SK-N-SH (cell line): ENCODE measurements at regions not wholly inside any gene's neighbourhood (a gene's known extent, or its start where the extent isn't known, plus 50 kb on each side); places are given as distances from the start of the nearest gene placed in this dataset.
"Not testable (repeated sequence)": the region's sequence is repeated elsewhere in the genome, so short reads cannot be mapped to it uniquely, and the experiment has no call there.

Source experiments
- CTCF ChIA-PET: fragments of 300-600, 350-600 bp; formaldehyde crosslinking; extraction: SDS; loops from one replicate; lab custom pipeline; 2021; lab: Yijun Ruan, JAX
- POLR2A ChIA-PET: fragments of 350-600 bp; sonication (Branson Sonifier 250); formaldehyde crosslinking; extraction: SDS; loops from one replicate; lab custom pipeline; 2020; ENCODE audit warnings: antibody characterized with exemption, inconsistent platforms; lab: Yijun Ruan, JAX
- DNase-seq: peaks from one replicate; pipeline ENCODE4 v3.0.0; 2012
- H2AFZ ChIP-seq: fragments of 200-600 bp; sonication (generic); 2 replicates; pipeline ENCODE4 v1.8.1; 2016; ENCODE audit warnings: antibody characterized with exemption, mild to moderate bottlenecking, low read depth
- H3F3A ChIP-seq: fragments of 200-600 bp; sonication (generic); replicated peaks from 2 replicates; pipeline ENCODE3; 2016; ENCODE audit warnings: antibody characterized with exemption, mild to moderate bottlenecking; ENCODE audit not compliant: insufficient read depth
- H3K27ac ChIP-seq, 2 experiments: fragments of 200-500 bp in 1 of 2; fragments of 200-600 bp in 1 of 2; sonication (Bioruptor generic) in 1 of 2; sonication (generic), shearing (Covaris generic) in 1 of 2; 2 replicates each; pipeline versions ENCODE4 v1.5.1 to v1.6.1; 2014 to 2016; ENCODE audit warnings: low read depth in 2 of 2, inconsistent platforms in 1 of 2, low read length in 1 of 2, mild to moderate bottlenecking in 1 of 2, mixed read lengths in 1 of 2
- H3K27me3 ChIP-seq: fragments of 200-600 bp; sonication (generic), shearing (Covaris generic); 2 replicates; pipeline ENCODE4 v1.6.1; 2016; ENCODE audit warnings: mixed run types; ENCODE audit not compliant: insufficient read depth
- H3K36me3 ChIP-seq, 2 experiments: fragments of 200-500 bp in 1 of 2; fragments of 200-600 bp in 1 of 2; sonication (Bioruptor generic) in 1 of 2; sonication (generic) in 1 of 2; replicated peaks in 1 of 2; 2 replicates each; pipeline versions ENCODE3 to v1.5.1; 2014 to 2016; ENCODE audit warnings: low read length in 1 of 2, mild to moderate bottlenecking in 1 of 2; ENCODE audit not compliant: insufficient read depth in 2 of 2, control insufficient read depth in 1 of 2
- H3K4me1 ChIP-seq, 2 experiments: fragments of 200-500 bp in 1 of 2; fragments of 200-600 bp in 1 of 2; sonication (Bioruptor generic) in 1 of 2; sonication (generic), shearing (Covaris generic) in 1 of 2; 2 replicates each; pipeline versions ENCODE4 v1.5.1 to v1.6.1; 2014 to 2016; ENCODE audit warnings: low read depth in 1 of 2, low read length in 1 of 2, mixed run types in 1 of 2; ENCODE audit not compliant: insufficient read depth in 2 of 2, control insufficient read depth in 1 of 2
- H3K4me2 ChIP-seq: fragments of 200-600 bp; sonication (generic), shearing (Covaris generic); 2 replicates; pipeline ENCODE4 v1.6.1; 2017; ENCODE audit warnings: mixed run types
- H3K4me3 ChIP-seq, 2 experiments: fragments of 200-500 bp in 1 of 2; fragments of 200-600 bp in 1 of 2; sonication (Bioruptor generic) in 1 of 2; sonication (generic), shearing (Covaris generic) in 1 of 2; 2 replicates each; pipeline versions ENCODE4 v1.5.1 to v1.8.1; 2014 to 2016; ENCODE audit warnings: low read depth in 2 of 2, inconsistent platforms in 1 of 2, low read length in 1 of 2, mild to moderate bottlenecking in 1 of 2, mixed read lengths in 1 of 2, moderate library complexity in 1 of 2
- H3K79me2 ChIP-seq: fragments of 200-600 bp; sonication (generic); 2 replicates; pipeline ENCODE4 v1.8.1; 2017; ENCODE audit warnings: mild to moderate bottlenecking; ENCODE audit not compliant: insufficient read depth
- H3K9ac ChIP-seq: fragments of 200-600 bp; sonication (generic); 2 replicates; pipeline ENCODE4 v1.6.1; 2017; ENCODE audit warnings: mixed run types
- H3K9me2 ChIP-seq: fragments of 200-600 bp; sonication (generic); 2 replicates; pipeline ENCODE4 v1.6.1; 2017; ENCODE audit warnings: mixed run types
- H3K9me3 ChIP-seq: fragments of 200-600 bp; sonication (generic); 2 replicates; pipeline ENCODE4 v1.6.1; 2017; ENCODE audit warnings: mixed run types, mild to moderate bottlenecking, moderate library complexity
- H4K20me1 ChIP-seq: fragments of 200-600 bp; sonication (generic); 2 replicates; pipeline ENCODE4 v1.6.1; 2017; ENCODE audit warnings: mild to moderate bottlenecking, mixed run types; ENCODE audit not compliant: insufficient read depth
- EP300 ChIP-seq, 2 experiments: IDR thresholded peaks; 2 replicates each; pipeline versions ENCODE4 v1.4.0 to v1.6.1; 2012; ENCODE audit warnings: borderline replicate concordance in 1 of 2, low read depth in 1 of 2, low read length in 1 of 2
- FOXJ3 ChIP-seq: sonication (generic); formaldehyde crosslinking; IDR thresholded peaks from 2 replicates; pipeline ENCODE4 v1.5.1; 2020; ENCODE audit warnings: mild to moderate bottlenecking, missing genetic modification reagents
- GATA2 ChIP-seq: sonication (generic); formaldehyde crosslinking; IDR thresholded peaks from 2 replicates; pipeline ENCODE4 v1.5.0; 2020; ENCODE audit warnings: mild to moderate bottlenecking, missing genetic modification reagents
- JUND ChIP-seq: IDR thresholded peaks from 2 replicates; pipeline ENCODE4 v1.4.0; 2012
- MXI1 ChIP-seq: IDR thresholded peaks from 2 replicates; pipeline ENCODE4 v1.6.1; 2012; ENCODE audit warnings: mild to moderate bottlenecking, low read depth, low read length, improper control_type of control experiment
- PBX3 ChIP-seq: IDR thresholded peaks from 2 replicates; pipeline ENCODE4; 2012
- POLR2AphosphoS5 ChIP-seq: IDR thresholded peaks from 2 replicates; pipeline ENCODE4 v1.6.1; 2012; ENCODE audit warnings: low read depth, low read length
- RCOR1 ChIP-seq: fragments of 150-350 bp; IDR thresholded peaks from 2 replicates; pipeline ENCODE4 v1.6.1; 2017; ENCODE audit warnings: antibody characterized with exemption, low read length
- RXRA ChIP-seq: IDR thresholded peaks from 2 replicates; pipeline ENCODE4 v1.4.0; 2012; ENCODE audit warnings: low read depth, mild to moderate bottlenecking, borderline replicate concordance
- TCF12 ChIP-seq: IDR thresholded peaks from 2 replicates; pipeline ENCODE4 v1.4.0; 2012
- whole genome bisulfite sequencing: methylation state at CpG from one replicate; pipeline ENCODE4 v1.1.6; 2017; ENCODE audit warnings: low lambda C conversion rate; 5-methylcytosine and 5-hydroxymethylcytosine counted together

DNA sequence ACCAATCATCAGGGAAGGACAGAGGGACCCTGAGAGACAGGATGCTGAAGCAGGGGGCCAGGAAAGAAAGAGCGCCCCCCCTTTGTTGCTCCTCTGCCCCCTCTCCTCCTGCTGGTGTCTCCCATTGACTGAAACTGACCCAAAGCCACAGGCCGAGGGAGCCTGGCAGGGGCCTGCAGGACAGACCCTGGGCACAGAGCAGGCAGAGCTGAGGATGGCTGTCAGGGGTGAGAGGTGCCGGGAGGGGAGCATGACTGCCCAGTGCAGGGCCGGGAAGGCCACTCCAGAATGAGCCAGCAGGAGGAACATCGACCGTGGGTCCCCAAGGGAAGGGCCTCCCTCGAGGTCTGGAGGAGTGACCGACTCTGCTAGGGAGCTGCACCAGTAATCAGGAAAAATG, 427.8 kb downstream of the PREX1 start:
- no peaks in the 10 kb centered on the region for H3K9me2 ChIP-seq
- ChIA-PET CTCF (interaction anchor here (1.0 to 4.9 kb wide), 3 partner anchors 20 to 614 kb away, joined by 3 to 30 read pairs (median 5); no protein-coding TSS in a partner anchor), POLR2A (no interaction called here)
- no peak overlapping the region for H3K27ac ChIP-seq
- H2AFZ ChIP-seq, result no peak overlapping the region
- H4K20me1 ChIP-seq, result no peaks in the 10 kb centered on the region
- H3K36me3 ChIP-seq, result no peaks in the 10 kb centered on the region
- H3K9me3 ChIP-seq, result no peaks in the 10 kb centered on the region
- TF ChIP-seq EP300 (IDR thresholded peaks at IDR 0.05; ENCODE audit: borderline replicate concordance in 1 of 2, low read depth in 1 of 2, low read length in 1 of 2) (no peak), RXRA (no peak), POLR2AphosphoS5 (no peak), PBX3 (no peak)
- H3K27me3 ChIP-seq, result no peaks in the 10 kb centered on the region; the same call in none of the 2 replicates
- no peak overlapping the region for H3K4me3 ChIP-seq
- H3F3A ChIP-seq, result no peaks in the 10 kb centered on the region
- peaks cover 0 to 42% of the 10 kb centered on the region in 2 experiments; a peak in 2 of 4 replicates for H3K4me1 ChIP-seq
- WGBS, result 50% methylated on average over 2 of the region's 8 CpGs
- H3K4me2 ChIP-seq, result no peak overlapping the region
- no peaks in the 10 kb centered on the region for H3K79me2 ChIP-seq
- DNase-seq, result no peak
- no peak overlapping the region for H3K9ac ChIP-seq

- ChIA-PET CTCF (interaction anchor here (0.6 to 4.9 kb wide), 5 partner anchors 21 to 720 kb away, joined by 3 to 30 read pairs (median 5); no protein-coding TSS in a partner anchor), POLR2A (no interaction called here)
- H3K27ac ChIP-seq, result peak overlapping the region in 1 of 2 experiments; percentile 97; a peak in 2 of 4 replicates
- H3K36me3 ChIP-seq, result no peaks in the 10 kb centered on the region
- H3K27me3 ChIP-seq, result no peaks in the 10 kb centered on the region; the same call in none of the 2 replicates
- DNase-seq, result no peak
- no peak overlapping the region for H3K9ac ChIP-seq
- no peak overlapping the region for H2AFZ ChIP-seq
- H3K4me1 ChIP-seq, result peaks cover 0 to 48% of the 10 kb centered on the region in 2 experiments; a peak in 2 of 4 replicates
- H3K4me3 ChIP-seq, result no peak overlapping the region
- no peaks in the 10 kb centered on the region for H3K9me2 ChIP-seq
- no peaks in the 10 kb centered on the region for H4K20me1 ChIP-seq
- H3K4me2 ChIP-seq, result no peak overlapping the region
- no peaks in the 10 kb centered on the region for H3K79me2 ChIP-seq
- no peaks in the 10 kb centered on the region for H3K9me3 ChIP-seq
- H3F3A ChIP-seq, result no peaks in the 10 kb centered on the region
- no peak for TF ChIP-seq JUND
- TF ChIP-seq, all 33 proteins: peak for 0
- WGBS, result 69% methylated on average over 7 of the region's 16 CpGs
These were observed 429.0 kb downstream of the PREX1 start for GRCh38 chr20:48398506-48399449.

DNA sequence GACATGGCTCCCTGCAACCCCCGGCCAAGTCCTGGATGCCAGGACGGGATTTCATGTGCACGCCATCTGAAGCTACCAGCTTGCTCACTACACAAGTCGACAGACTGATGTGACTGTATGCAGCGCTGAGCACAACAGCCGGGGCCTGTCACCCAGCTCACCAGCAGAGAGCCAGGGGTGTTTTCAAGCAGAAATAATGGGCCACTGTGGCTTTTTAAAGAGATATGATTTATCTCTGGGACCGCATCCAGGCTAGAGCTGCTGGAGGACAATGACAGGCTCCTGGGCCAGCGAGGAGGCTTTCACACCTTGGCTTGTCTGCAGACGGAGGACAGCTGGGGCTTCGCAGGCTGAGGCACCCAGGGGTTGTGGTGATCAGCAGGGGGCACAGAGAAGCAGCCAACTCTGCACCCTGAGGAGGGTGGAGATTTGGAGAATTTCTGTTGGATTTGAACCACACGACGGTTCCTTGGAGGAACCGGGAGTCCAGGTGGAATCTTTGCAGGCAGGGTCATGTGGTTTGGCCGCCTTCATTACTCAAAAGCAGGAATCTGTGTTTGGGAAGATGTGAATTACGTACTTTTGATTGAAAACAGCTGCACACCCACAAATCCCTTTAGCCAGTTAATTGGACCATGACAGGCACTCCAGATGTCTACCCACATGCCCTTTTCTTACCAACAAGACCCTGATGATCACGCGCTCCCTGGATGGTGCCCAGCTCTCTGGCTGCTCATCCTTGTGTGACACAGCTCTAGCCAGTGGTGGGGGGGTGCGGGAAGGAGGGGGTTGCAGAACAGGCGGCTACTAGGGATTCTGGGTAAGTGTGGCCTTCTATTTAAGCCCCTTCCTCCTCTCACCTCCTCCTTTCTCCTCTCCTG, 430.6 kb downstream of the PREX1 start:
- peak; percentile 35; the same call in 1 of the 2 replicates for TF ChIP-seq MXI1
- TF ChIP-seq TCF12, result peak; percentile 65; the same call in 1 of the 2 replicates
- TF ChIP-seq FOXJ3 (CRISPR knock-in tag), result peak; percentile 50; the same call in 1 of the 2 replicates
- peak; percentile 70; the same call in 1 of the 2 replicates for TF ChIP-seq RCOR1
- 0 out of 2 replicates have a peak, but pooled peaks have one; percentile 51 for TF ChIP-seq GATA2 (CRISPR knock-in tag)
- TF ChIP-seq EP300 (IDR thresholded peaks at IDR 0.05; ENCODE audit: borderline replicate concordance in 1 of 2, low read depth in 1 of 2, low read length in 1 of 2), result peak in 1 of 2 experiments; percentile 57; a peak in 1 of 4 replicates
- CTCF ChIA-PET, result interaction anchor here (1.0 to 4.9 kb wide), 4 partner anchors 224 to 719 kb away, joined by 3 to 30 read pairs (median 6); no protein-coding TSS in a partner anchor
- H4K20me1 ChIP-seq, H3F3A ChIP-seq, H3K9me3 ChIP-seq, H3K9me2 ChIP-seq, POLR2A ChIA-PET, H3K4me3 ChIP-seq, H3K36me3 ChIP-seq, H3K79me2 ChIP-seq, H3K4me2 ChIP-seq, H2AFZ ChIP-seq, H3K9ac ChIP-seq, H3K27me3 ChIP-seq: not testable (repeated sequence)
- peak overlapping the region in 1 of 2 experiments; percentile 97; a peak in 2 of 4 replicates for H3K27ac ChIP-seq
- WGBS, result 31% methylated on average over 12 of the region's 19 CpGs
- peaks cover 0 to 48% of the 10 kb centered on the region in 2 experiments; a peak in 2 of 4 replicates for H3K4me1 ChIP-seq
- DNase-seq, result peak; percentile 84
